HG02678 (cell line): ENCODE measurements at regions not wholly inside any gene's neighbourhood (a gene's known extent, or its start where the extent isn't known, plus 50 kb on each side); places are given as distances from the start of the nearest gene placed in this dataset.
"Not testable (repeated sequence)": the region's sequence is repeated elsewhere in the genome, so short reads cannot be mapped to it uniquely, and the experiment has no call there.

ENCODE experiments used
- ATAC-seq: cut with Tn5 transposase; IDR thresholded peaks from one replicate; pipeline ENCODE4 v1.9.1; 2021; ENCODE audit warnings: mild to moderate bottlenecking, moderate library complexity; ENCODE audit not compliant: unreplicated experiment

DNA sequence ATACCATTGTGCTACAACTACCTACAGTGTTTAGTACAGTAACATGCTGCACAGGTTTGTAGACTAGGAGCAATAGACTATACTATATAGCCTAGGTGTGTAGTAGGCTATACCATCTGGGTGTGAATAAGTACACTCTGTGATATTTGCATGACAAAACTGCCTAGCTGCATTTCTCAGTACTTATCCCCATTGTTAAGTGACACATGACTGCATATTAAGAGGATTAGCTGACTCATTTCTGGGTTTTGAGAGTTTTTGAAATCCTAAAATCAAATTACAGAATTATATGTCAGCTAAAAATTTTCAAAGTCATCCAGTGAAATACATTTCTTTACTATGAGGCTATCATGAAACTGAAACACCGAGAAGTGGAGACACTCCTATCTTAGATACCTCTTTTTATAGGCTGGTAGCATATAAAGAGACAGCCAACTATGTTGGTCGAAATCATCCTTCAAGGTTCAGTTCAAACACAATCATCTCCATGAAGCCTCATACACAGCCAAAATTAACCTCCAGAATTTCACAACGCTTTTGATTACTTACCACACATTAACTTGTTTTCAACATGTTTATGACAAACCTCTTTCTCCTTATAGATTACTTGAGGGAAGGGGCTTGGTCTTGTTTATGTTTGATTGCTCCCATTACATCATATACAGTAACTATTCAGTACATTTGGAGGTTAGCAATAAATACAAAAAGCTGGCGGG is 89.8 kb upstream of the ANK3 start:
- no peak for ATAC-seq

DNA sequence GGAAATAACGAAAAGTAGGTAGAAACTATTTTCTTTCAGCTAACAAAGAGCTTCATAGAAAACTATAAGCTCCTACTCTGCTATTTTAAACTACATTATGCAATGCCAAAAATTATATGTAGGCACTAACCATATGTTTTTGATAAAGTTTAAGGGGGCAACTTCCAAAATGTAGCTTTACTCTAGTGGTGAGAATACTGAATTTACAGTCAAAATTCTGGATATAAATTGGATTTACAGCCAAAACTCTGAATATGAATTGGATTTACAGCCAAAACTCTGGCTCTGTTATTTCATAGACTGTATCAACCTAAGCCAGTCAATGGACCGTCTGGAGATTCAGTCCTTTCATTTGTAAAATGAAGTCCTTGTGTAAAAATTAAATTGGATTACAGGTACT is 86.8 kb upstream of the ANK3 start:
- no peak for ATAC-seq

- no peak for ATAC-seq
Measured at GRCh38 chr10:60473557-60473956, 83.9 kb upstream of the ANK3 start.

DNA sequence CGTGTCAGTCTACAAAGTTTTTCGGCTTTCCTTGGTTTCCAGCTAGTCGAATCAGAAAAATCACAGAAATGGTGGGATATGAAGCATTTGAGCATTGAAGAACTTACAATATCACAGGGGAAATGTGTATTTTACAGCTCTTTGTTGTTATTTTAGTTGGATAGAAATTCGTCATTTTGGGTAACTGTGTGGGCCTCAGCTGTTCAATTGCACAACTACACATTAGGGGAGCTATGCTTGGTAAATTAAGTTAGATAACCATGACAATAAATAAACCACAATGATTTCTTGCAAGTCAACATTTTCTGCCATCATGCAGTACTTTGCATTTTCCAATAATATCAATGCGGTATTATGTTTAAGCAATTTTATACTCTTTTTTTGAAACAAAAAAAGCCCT is 80.4 kb upstream of the ANK3 start:
- no peak for ATAC-seq

DNA sequence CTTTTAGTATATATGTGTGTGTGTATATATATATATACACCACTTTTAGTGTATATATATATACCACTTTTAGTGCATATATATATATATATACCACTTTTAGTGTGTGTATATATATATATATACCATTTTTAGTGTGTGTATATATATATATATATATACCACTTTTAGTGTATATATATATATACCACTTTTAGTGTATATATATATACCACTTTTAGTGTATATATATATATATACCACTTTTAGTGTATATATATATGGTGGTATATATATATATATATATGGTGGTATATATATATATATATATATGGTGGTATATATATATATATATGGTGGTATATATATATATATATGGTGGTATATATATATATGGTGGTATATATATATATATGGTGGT is 79.5 kb upstream of the ANK3 start:
- ATAC-seq = not testable (repeated sequence)

DNA sequence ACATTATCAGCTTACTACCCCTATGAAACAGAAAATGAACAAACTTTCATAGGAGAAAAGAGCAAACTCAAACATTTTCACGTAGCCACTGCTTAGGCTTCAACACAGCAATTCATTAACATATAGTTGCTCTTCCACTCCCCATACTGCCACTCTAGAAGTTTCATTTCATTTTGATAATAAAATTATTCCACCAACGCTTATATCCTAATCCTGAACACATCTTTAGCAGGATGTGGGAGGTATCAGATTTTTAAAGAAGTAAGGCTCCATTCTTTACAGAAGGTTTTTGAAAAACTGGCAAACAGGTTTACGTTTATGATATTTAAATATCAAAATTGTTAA is 77.5 kb upstream of the ANK3 start:
- no peak for ATAC-seq

GRCh38 chr10:60466267-60467201 is 76.9 kb upstream of the ANK3 start:
- ATAC-seq = no peak

GRCh38 chr10:60465801-60466200 is 76.1 kb upstream of the ANK3 start:
- no peak for ATAC-seq

DNA sequence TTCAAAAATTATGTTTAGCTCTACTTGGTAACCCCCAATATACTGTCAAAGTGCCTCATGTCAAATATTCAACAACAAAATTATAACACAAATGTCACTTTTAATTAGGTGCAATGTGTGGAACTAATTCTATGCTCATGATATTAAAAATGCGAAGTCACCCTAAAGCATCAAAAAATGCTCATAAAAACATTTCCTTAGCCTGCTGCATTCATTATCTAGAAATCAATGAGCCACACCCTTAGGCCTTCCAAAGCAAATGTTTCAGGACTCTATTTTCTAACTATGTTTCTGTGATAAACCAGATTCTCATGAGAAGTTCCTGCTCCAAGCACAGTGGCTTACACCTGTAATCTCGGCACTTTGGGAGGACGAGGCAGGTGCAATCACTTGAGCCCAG is 75.0 kb upstream of the ANK3 start:
- no peak for ATAC-seq

- no peak for ATAC-seq
Measured at GRCh38 chr10:60463746-60464145, 74.1 kb upstream of the ANK3 start.

GRCh38 chr10:60461688-60462087 is 72.0 kb upstream of the ANK3 start:
- ATAC-seq = no peak

GRCh38 chr10:60459701-60460457 is 70.2 kb upstream of the ANK3 start:
- no peak for ATAC-seq

DNA sequence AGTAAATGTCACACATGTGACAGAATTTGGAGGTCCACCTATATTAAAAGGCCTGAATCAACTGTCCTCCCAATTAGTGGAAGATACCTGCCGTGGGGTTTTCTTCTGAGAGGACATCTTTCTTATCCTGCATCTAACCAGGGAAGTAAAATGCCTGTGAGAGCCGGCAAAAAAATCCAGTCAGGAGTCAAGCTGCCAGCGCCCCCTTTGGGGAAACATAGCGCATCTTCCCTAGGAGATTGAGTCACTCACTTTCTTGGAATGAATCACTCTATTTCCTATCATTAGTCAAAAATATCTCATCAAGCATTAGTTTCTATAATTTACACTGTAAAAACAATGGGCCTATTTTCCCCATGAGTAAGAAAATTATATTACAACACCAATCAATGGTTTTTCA is 66.4 kb upstream of the ANK3 start:
- ATAC-seq = no peak

DNA sequence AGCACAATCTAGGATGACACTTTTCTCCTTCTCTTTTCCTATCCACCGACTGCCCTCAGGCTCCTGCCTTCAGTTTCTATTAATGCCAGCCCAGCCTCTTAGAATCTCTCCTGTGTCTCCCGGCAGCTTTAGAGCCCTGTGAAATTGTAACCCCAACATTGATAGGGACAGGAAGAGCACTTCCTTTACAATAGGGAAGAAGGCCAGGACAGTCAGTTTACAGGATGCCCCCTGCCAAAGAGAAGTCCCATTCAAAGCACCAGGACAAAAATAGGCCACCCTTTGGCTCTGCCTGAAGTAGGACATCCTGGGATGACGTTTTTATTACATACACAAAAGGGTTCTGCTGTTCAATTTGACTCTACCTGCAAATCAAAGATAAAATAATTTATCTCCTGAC is 64.7 kb upstream of the ANK3 start:
- ATAC-seq = no peak

- ATAC-seq = no peak
Measured at GRCh38 chr10:60453036-60453435, 63.4 kb upstream of the ANK3 start.

GRCh38 chr10:60450291-60450690 is 60.6 kb upstream of the ANK3 start:
- no peak for ATAC-seq

- ATAC-seq = no peak
Measured at GRCh38 chr10:60448246-60448645, 58.6 kb upstream of the ANK3 start.

GRCh38 chr10:60446851-60447250 is 57.2 kb upstream of the ANK3 start:
- no peak for ATAC-seq

DNA sequence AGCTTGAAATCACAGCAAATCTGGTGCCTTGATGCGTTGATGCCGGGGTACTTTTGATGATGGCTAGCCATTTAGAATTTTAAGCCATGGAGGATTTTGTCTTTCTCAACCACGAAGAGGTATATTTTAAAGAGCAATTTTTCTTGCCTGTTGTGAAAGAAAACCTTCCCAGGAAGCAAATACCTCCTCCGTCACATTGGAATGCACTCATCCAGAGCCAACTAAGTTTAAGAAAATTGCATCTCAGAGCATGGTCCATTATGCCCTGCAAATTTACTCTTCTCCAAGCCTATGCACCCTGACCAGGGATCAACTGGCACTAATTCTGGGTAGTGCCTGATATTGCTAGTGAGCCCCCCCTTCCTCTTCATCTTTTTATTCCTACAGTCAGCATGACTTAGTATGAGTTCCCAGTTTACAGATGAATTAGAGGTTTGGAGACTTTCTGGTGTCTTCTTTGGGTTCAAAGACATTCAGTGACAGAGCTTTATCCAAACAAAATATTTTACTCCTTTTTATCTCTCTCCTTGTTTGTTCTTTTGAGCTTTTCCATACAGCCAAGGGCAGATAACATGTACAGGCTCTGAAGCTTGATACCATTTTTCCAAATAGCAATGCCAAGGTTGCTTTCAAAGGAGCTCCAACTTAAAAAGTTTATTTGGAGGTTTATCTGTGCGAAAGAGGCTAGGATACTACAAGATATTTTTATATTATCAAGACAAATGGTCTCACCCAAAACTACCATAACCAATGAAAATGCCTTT is 56.6 kb upstream of the ANK3 start:
- ATAC-seq = no peak

DNA sequence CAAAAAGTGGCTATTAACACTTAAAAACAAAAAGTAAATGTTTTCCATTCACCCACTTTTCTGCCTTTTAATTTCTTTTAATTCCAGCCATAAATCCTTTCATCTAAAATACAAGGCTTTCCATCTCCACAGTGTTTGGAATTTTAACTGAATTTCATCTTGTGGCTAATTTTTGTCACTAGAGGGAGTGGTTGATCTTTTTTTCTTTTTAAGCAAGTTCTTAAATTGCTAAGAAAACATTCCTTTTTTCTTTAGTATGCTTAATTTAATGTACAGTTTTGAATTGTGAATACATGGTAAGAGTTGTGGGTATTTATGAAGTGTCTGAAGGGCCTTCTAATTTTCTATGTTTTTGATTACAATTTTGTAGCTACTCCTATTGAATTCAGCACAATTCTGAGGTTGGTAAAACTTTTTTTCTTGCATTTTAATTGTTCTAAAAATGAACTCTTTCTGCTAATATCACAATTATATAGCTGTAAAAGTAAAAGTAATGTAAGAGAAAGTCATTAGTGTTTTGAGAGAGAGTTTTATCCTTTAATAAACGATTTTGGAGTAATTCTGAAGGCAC is 54.9 kb upstream of the ANK3 start:
- no peak for ATAC-seq

GRCh38 chr10:60443346-60443745 is 53.7 kb upstream of the ANK3 start:
- ATAC-seq = no peak
